Gastroesophageal sphincter (tissue), 3 donors: ENCODE measurements at regions not wholly inside any gene's neighbourhood (a gene's known extent, or its start where the extent isn't known, plus 50 kb on each side); places are given as distances from the start of the nearest gene placed in this dataset.

Source experiments
- POLR2AphosphoS5 ChIP-seq: sonication (generic); formaldehyde crosslinking; IDR thresholded peaks from one replicate; pipeline ENCODE4 v1.6.1; 2017; ENCODE audit warnings: antibody characterized with exemption
- TF ChIP-seq, protein P1 (sequence below), 4 experiments: fragments of 200-600 bp in 2 of 4; fragments of 450-650 bp in 2 of 4; sonication (generic) in 1 of 4; IDR thresholded peaks; one replicate each; pipeline ENCODE4 v1.5.1; 2017 to 2019; ENCODE audit warnings: antibody characterized with exemption in 4 of 4, mild to moderate bottlenecking in 2 of 4, moderate library complexity in 2 of 4

DNA sequence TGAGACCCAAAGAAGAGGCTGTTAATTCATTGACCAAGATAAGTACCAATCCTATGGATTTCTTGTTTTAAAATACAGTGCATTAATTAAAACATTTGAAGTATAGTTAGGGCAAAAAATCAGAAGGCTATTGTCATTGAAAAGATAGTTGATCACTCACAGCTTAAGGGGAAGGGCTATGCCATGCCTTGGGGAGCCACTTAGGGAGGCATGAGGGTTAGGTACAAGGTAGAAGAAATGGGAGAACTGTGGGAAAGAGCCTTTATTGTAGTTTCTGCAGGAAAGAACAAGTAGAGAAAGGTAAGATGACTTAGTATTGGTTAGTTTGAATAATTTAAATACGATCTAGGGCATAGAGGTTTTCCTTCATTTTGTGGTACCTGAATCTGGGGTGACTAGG, 1285.5 kb upstream of the TMEFF2 start:
- TF ChIP-seq, protein P1, sequence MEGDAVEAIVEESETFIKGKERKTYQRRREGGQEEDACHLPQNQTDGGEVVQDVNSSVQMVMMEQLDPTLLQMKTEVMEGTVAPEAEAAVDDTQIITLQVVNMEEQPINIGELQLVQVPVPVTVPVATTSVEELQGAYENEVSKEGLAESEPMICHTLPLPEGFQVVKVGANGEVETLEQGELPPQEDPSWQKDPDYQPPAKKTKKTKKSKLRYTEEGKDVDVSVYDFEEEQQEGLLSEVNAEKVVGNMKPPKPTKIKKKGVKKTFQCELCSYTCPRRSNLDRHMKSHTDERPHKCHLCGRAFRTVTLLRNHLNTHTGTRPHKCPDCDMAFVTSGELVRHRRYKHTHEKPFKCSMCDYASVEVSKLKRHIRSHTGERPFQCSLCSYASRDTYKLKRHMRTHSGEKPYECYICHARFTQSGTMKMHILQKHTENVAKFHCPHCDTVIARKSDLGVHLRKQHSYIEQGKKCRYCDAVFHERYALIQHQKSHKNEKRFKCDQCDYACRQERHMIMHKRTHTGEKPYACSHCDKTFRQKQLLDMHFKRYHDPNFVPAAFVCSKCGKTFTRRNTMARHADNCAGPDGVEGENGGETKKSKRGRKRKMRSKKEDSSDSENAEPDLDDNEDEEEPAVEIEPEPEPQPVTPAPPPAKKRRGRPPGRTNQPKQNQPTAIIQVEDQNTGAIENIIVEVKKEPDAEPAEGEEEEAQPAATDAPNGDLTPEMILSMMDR (IDR thresholded peaks at IDR 0.05), result no peak
- TF ChIP-seq POLR2AphosphoS5, result no peak
